ENCODE measurements at regions not wholly inside any gene's neighbourhood (a gene's known extent, or its start where the extent isn't known, plus 50 kb on each side); places are given as distances from the start of the nearest gene placed in this dataset.

DNA sequence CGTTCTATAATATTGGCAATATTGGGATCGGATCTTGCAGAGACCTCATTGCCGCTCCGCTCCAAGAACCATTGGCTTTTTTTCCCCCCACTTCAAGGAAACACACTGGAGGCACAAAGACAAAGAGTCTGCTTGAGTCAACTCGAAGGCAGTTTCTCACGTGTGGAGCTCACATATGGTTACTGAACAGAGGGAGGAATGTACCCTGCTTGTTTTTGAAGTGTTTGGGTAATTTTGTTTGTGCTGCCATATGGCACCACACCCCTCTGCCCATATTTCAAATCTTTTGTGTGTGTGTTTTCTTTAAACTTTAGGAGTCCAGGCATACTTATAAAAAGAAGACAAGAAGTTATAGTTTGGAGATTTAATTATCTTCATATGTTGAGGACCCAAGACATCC lies 595.9 kb downstream of the DTWD2 start:
- TF ChIP-seq POLR2A (IDR thresholded peaks at IDR 0.05; ENCODE audit: low read depth, low read length) (no peak), TAF1 (IDR thresholded peaks at IDR 0.05; ENCODE audit: borderline replicate concordance, low read depth, low read length) (no peak), POLR2AphosphoS5 (IDR thresholded peaks at IDR 0.05; ENCODE audit: low read depth, low read length) (no peak)

Measured in GM12892 (cell line).